CD4-positive, CD25-positive, alpha-beta regulatory T cell (primary cell): ENCODE measurements at regions not wholly inside any gene's neighbourhood (a gene's known extent, or its start where the extent isn't known, plus 50 kb on each side); places are given as distances from the start of the nearest gene placed in this dataset.
"Not testable (repeated sequence)": the region's sequence is repeated elsewhere in the genome, so short reads cannot be mapped to it uniquely, and the experiment has no call there.

Source experiments
- ATAC-seq, 2 donors: fragments of 150-1000 bp; cut with Tn5 transposase; one replicate each; pipeline ENCODE4 v1.10.0; 2021; ENCODE audit warnings: low read depth in 2 of 2, moderate number of reproducible peaks in 2 of 2, moderate library complexity in 1 of 2
- DNase-seq, 3 donors: peaks; one replicate each; pipeline versions ENCODE4 v3.0.0 to v3.0.0-alpha.2; 2012 to 2022; ENCODE audit warnings: mixed read lengths in 1 of 3
- H3K27ac ChIP-seq: one replicate; pipeline ENCODE4 v1.7.0; 2013; ENCODE audit warnings: mild to moderate bottlenecking, low read length; ENCODE audit not compliant: insufficient read depth, poor library complexity, severe bottlenecking
- H3K27me3 ChIP-seq: one replicate; pipeline ENCODE4 v1.7.0; 2013; ENCODE audit warnings: low read length; ENCODE audit not compliant: control insufficient read depth, insufficient read depth
- H3K36me3 ChIP-seq: one replicate; pipeline ENCODE4 v1.7.0; 2013; ENCODE audit warnings: mild to moderate bottlenecking, low read length, moderate library complexity; ENCODE audit not compliant: control insufficient read depth, insufficient read depth
- H3K4me1 ChIP-seq: 2 replicates; pipeline ENCODE4 v1.7.0; 2013; ENCODE audit warnings: mild to moderate bottlenecking, low read length; ENCODE audit not compliant: insufficient read depth, control insufficient read depth, poor library complexity, severe bottlenecking
- H3K4me3 ChIP-seq: one replicate; pipeline ENCODE4 v1.7.0; 2013; ENCODE audit warnings: low read depth, mild to moderate bottlenecking, low read length, moderate library complexity
- H3K9me3 ChIP-seq, 2 experiments: 1 replicate in 1 of 2; 2 replicates in 1 of 2; pipeline ENCODE4 v1.7.0; 2013; ENCODE audit warnings: low read length in 2 of 2, mild to moderate bottlenecking in 1 of 2, moderate library complexity in 1 of 2; ENCODE audit not compliant: control insufficient read depth in 2 of 2
- H3K27ac Mint-ChIP-seq, 3 donors: one replicate each; pipeline ENCODE4 v1.8.0; 2020 to 2022; ENCODE audit warnings: mild to moderate bottlenecking in 3 of 3, mixed read lengths in 3 of 3, moderate library complexity in 2 of 3
- H3K27me3 Mint-ChIP-seq: one replicate; pipeline ENCODE4 v1.8.0; 2022; ENCODE audit warnings: mild to moderate bottlenecking, mixed read lengths
- H3K36me3 Mint-ChIP-seq: one replicate; pipeline ENCODE4 v1.8.0; 2020; ENCODE audit warnings: mixed read lengths
- H3K4me1 Mint-ChIP-seq, 4 donors: one replicate each; pipeline ENCODE4 v1.8.0; 2020 to 2022; ENCODE audit warnings: mixed read lengths in 4 of 4, mild to moderate bottlenecking in 1 of 4
- H3K4me3 Mint-ChIP-seq, 4 donors: one replicate each; pipeline ENCODE4 v1.8.0; 2020 to 2022; ENCODE audit warnings: mild to moderate bottlenecking in 4 of 4, mixed read lengths in 4 of 4, moderate library complexity in 3 of 4
- H3K9me3 Mint-ChIP-seq, 7 donors: one replicate each; pipeline ENCODE4 v1.8.0; 2020 to 2022; ENCODE audit warnings: mixed read lengths in 7 of 7, mild to moderate bottlenecking in 3 of 7, moderate library complexity in 2 of 7

DNA sequence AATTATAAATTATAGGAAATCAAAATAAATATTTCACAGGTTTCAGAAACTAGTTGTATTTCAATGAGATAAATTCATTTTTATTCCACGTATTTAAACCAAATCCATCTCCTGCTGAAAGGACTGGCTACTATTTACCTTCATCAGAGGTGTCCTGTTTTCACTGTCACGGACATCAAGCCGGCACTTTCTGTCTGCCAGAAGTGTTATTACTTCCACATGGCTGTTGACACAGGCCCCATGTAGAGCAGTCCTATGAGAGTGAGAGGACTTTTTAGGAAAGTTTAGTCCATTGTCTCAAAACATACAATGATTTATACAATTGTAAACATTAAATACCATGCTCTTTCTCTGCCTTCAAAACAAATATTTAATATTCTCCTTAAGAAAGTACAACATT is 100.4 kb upstream of the ACBD5 start:
- no peaks in the 10 kb centered on the region for H3K9me3 Mint-ChIP-seq
- no peaks in the 10 kb centered on the region for H3K36me3 Mint-ChIP-seq
- ATAC-seq (no peak), DNase-seq (no peak)
- Histone ChIP-seq H3K9me3 (no peaks in the 10 kb centered on the region), H3K27me3 (peaks cover 3% of the 10 kb centered on the region), H3K4me1 (no peaks in the 10 kb centered on the region), H3K4me3 (no peak overlapping the region), H3K36me3 (no peaks in the 10 kb centered on the region), H3K27ac (no peak overlapping the region)
- no peak overlapping the region for H3K27ac Mint-ChIP-seq
- peaks cover 37% of the 10 kb centered on the region for H3K27me3 Mint-ChIP-seq
- peaks cover 0 to 6% (median 3%) of the 10 kb centered on the region in 4 donors for H3K4me1 Mint-ChIP-seq
- H3K4me3 Mint-ChIP-seq = no peak overlapping the region

DNA sequence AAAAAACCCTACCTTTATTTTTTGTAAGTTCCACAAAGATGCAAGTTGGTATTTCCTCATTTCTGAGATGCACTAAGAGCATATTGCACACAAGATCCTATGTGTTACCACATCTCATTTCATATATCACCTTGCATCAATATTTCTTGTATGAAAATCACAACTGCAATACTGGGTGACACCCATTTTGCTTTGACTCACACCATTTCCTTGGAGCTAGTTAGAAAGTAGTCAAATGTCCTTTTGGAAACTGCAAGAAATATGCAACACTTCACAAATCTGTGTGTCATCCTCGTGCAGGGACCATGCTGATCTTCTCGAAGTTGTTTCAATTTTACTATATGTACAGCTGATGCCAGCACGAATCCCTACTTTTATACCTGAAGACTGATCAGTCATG is 94.6 kb upstream of the ACBD5 start:
- peaks cover 33% of the 10 kb centered on the region for H3K27me3 Mint-ChIP-seq
- H3K4me3 ChIP-seq, H3K4me1 ChIP-seq, H3K4me1 Mint-ChIP-seq, H3K27me3 ChIP-seq, H3K9me3 Mint-ChIP-seq, H3K4me3 Mint-ChIP-seq, H3K9me3 ChIP-seq, DNase-seq, ATAC-seq, H3K36me3 ChIP-seq, H3K27ac ChIP-seq, H3K27ac Mint-ChIP-seq, H3K36me3 Mint-ChIP-seq: not testable (repeated sequence)

DNA sequence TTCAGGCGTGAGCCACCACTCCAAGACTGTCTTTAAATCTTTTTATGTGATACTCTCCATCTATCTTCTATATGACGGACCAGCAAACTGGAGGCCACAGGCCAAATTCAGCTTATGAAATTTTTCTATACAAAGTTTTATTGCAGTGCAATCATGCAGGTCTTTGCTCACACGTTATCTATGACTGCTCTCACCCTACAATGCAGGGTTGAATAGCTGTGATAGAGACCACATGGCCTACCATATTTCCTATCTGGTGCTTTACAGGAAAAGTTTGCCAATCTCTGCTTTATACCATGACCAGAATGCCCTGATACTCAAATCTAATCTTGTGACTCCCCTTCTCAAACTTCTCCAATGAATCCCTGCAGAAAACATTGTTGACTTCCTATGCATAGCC is 89.5 kb upstream of the ACBD5 start:
- DNase-seq = no peak
- Mint-ChIP-seq H3K4me1 (peaks cover 0 to 6% (median 0%) of the 10 kb centered on the region in 4 donors), H3K36me3 (no peaks in the 10 kb centered on the region), H3K9me3 (no peaks in the 10 kb centered on the region), H3K27me3 (peaks cover 24% of the 10 kb centered on the region), H3K27ac (no peak overlapping the region), H3K4me3 (no peak overlapping the region)
- Histone ChIP-seq H3K4me3 (no peak overlapping the region), H3K36me3 (no peaks in the 10 kb centered on the region), H3K27ac (no peak overlapping the region), H3K4me1 (no peaks in the 10 kb centered on the region), H3K9me3 (no peaks in the 10 kb centered on the region), H3K27me3 (peaks cover 2% of the 10 kb centered on the region)
- ATAC-seq = no peak

DNA sequence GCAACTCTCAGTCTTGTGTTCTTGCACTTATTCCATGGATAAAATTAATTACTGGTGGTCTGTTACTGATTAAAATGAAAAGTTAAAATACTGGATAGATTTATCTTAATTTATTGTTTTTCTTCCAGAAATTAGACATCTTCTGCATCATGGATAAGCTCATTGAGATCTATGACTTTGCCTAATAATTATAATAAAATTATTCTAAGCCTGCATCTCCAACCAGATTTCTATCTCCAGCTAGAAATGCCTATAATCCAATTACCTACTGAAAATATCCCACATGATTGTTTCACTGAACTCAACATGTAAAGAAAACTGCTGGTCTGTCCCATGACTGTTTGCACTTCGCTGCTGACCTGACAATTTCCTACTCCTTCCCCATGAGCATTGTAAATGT is 88.3 kb upstream of the ACBD5 start:
- no peak overlapping the region for H3K27ac Mint-ChIP-seq
- no peak for DNase-seq
- no peaks in the 10 kb centered on the region for H3K4me1 ChIP-seq
- H3K4me3 Mint-ChIP-seq = no peak overlapping the region
- no peak for ATAC-seq
- peaks cover 20% of the 10 kb centered on the region for H3K27me3 Mint-ChIP-seq
- H3K4me1 Mint-ChIP-seq = peaks cover 0 to 6% (median 0%) of the 10 kb centered on the region in 4 donors
- no peak overlapping the region for H3K4me3 ChIP-seq
- no peaks in the 10 kb centered on the region for H3K9me3 Mint-ChIP-seq
- no peaks in the 10 kb centered on the region for H3K36me3 Mint-ChIP-seq
- H3K27ac ChIP-seq = no peak overlapping the region
- no peaks in the 10 kb centered on the region for H3K36me3 ChIP-seq
- peaks cover 2% of the 10 kb centered on the region for H3K27me3 ChIP-seq
- no peaks in the 10 kb centered on the region for H3K9me3 ChIP-seq

DNA sequence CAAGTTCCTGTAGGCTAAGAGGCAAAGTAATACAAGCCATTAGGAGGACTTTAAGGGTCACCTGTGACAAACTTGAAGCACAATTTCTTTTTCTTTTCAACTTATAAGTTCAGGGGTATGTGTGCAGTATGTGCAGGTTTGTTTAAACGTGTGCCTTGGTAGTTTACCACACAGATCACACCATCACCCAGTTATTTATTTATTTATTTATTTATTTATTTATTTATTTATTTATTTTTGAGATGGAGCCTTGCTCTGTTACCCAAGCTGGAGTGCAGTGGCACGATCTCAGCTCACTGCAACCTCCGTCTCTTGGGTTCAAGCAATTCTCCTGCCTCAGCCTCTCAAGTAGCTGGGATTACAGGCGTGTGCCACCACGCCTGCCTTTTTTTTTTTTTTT is 86.2 kb upstream of the ACBD5 start:
- peaks cover 14% of the 10 kb centered on the region for H3K27me3 Mint-ChIP-seq
- H3K4me1 ChIP-seq, H3K36me3 ChIP-seq, DNase-seq, H3K4me3 Mint-ChIP-seq, H3K4me3 ChIP-seq, H3K9me3 Mint-ChIP-seq, H3K4me1 Mint-ChIP-seq, H3K9me3 ChIP-seq, H3K27me3 ChIP-seq, H3K27ac ChIP-seq, ATAC-seq, H3K27ac Mint-ChIP-seq, H3K36me3 Mint-ChIP-seq: not testable (repeated sequence)

DNA sequence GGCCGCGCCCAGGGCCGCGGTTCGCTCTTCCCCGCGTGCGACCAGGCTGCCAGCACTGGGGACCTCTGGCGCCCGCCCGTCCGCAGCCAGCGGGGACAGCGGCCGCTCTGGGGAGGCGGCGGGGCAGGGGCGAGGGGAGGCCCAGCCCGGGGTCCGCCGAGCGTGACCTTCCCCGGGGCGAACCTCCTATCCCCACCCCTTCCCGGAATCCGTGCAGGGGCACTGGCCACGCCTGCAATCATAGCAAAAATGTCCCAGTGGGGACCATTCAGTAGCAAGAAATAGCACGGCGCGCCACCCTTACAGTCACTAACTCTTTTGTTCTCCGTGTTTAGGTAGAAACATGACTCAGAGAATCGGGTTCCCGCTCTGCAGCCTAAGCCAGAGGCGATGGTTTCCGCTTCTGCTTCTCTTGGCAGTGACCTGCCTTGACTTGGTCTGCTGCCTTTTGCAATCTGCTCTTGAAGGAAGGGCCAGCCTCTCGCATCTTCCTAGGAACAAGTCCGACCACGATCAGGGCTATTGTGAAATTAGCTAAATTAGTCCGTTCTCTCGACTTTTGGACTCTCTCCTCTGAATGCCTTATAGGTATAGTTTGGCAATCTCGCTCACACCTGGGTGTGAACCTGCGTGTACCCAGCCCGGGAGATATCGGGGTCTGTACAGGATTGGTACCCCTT is 79.3 kb upstream of the ACBD5 start:
- no peaks in the 10 kb centered on the region for H3K36me3 Mint-ChIP-seq
- no peaks in the 10 kb centered on the region for H3K36me3 ChIP-seq
- no peaks in the 10 kb centered on the region for H3K9me3 ChIP-seq
- H3K4me3 Mint-ChIP-seq = peak overlapping the region in 2 of 4 donors; percentile 58 to 69
- peaks cover 0 to 1% (median 0%) of the 10 kb centered on the region in 7 donors for H3K9me3 Mint-ChIP-seq
- peaks cover 0 to 11% (median under 1%) of the 10 kb centered on the region in 4 donors for H3K4me1 Mint-ChIP-seq
- ATAC-seq = peak; percentile 48 to 67
- peaks cover 10% of the 10 kb centered on the region for H3K27me3 ChIP-seq
- H3K4me3 ChIP-seq = no peak overlapping the region
- peak in 2 of 3 donors; percentile 4 to 18 for DNase-seq
- H3K27me3 Mint-ChIP-seq = peaks cover 32% of the 10 kb centered on the region
- H3K27ac Mint-ChIP-seq = no peak overlapping the region
- H3K4me1 ChIP-seq = peaks cover 4% of the 10 kb centered on the region
- H3K27ac ChIP-seq = no peak overlapping the region

DNA sequence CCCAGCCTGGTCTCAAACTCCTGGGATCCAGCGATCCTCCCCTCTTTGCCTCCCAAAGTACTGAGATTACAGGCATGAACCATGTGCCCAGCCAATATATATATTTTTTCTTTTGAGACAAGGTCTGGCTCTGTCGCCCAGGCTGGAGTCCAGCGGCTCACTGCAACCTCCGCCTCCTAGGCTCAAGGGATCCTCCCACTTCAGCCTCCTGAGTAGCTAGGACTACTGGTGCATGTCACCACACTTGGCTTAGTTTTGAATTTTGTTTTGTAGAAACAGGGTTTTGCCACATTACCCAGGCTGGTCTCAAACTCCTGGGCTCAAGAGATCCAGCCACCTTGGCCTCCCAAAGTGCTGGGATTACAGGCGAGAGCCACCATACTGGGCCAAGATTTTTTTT is 78.5 kb upstream of the ACBD5 start:
- not testable (repeated sequence) for DNase-seq, H3K9me3 Mint-ChIP-seq, H3K36me3 Mint-ChIP-seq, ATAC-seq, H3K36me3 ChIP-seq, H3K4me3 ChIP-seq, H3K4me1 ChIP-seq, H3K27me3 ChIP-seq, H3K27ac ChIP-seq, H3K9me3 ChIP-seq
- Mint-ChIP-seq H3K27me3 (peaks cover 39% of the 10 kb centered on the region), H3K4me3 (peak overlapping the region in 1 of 4 donors; percentile 29), H3K27ac (peak overlapping the region in 1 of 3 donors; percentile 14), H3K4me1 (peaks cover 0 to 11% (median under 1%) of the 10 kb centered on the region in 4 donors)

DNA sequence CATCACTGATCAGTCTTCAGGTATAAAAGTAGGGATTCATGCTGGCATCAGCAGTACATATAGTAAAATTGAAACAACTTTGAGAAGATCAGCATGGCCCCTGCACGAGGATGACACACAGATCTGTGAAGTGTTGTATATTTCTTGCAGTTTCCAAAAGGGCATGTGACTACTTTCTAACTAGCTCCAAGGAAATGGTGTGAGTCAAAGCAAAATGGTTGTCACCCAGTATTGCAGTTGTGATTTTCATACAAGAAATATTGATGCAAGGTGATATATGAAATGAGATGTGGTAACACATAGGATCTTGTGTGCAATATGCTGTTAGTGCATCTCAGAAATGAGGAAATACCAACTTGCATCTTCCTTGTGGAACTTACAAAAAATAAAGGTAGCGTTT is 74.5 kb upstream of the ACBD5 start:
- H3K27me3 ChIP-seq, H3K4me1 Mint-ChIP-seq, H3K9me3 ChIP-seq, H3K4me3 ChIP-seq, ATAC-seq, H3K4me1 ChIP-seq, DNase-seq, H3K27ac ChIP-seq, H3K36me3 Mint-ChIP-seq, H3K4me3 Mint-ChIP-seq, H3K36me3 ChIP-seq, H3K9me3 Mint-ChIP-seq, H3K27ac Mint-ChIP-seq: not testable (repeated sequence)
- H3K27me3 Mint-ChIP-seq = peaks cover 34% of the 10 kb centered on the region
